GM18868 (cell line): ENCODE measurements at regions not wholly inside any gene's neighbourhood (a gene's known extent, or its start where the extent isn't known, plus 50 kb on each side); places are given as distances from the start of the nearest gene placed in this dataset.

Source experiments
- ATAC-seq: cut with Tn5 transposase; IDR thresholded peaks from one replicate; pipeline ENCODE4 v1.9.1; 2021; ENCODE audit warnings: mild to moderate bottlenecking, moderate library complexity; ENCODE audit not compliant: unreplicated experiment

- ATAC-seq = no peak
These were observed 370.2 kb upstream of the E2F7 start for GRCh38 chr12:77435446-77436091.

- no peak for ATAC-seq
These were observed 368.4 kb upstream of the E2F7 start for GRCh38 chr12:77433799-77434198.

- ATAC-seq = no peak
These were observed 364.1 kb upstream of the E2F7 start for GRCh38 chr12:77429426-77429825.

GRCh38 chr12:77421152-77421551 is 355.8 kb upstream of the E2F7 start:
- ATAC-seq = no peak

- ATAC-seq = no peak
These were observed 344.2 kb upstream of the E2F7 start for GRCh38 chr12:77409551-77409950.

GRCh38 chr12:77407931-77408330 is 342.6 kb upstream of the E2F7 start:
- no peak for ATAC-seq

GRCh38 chr12:77406219-77406905 is 341.0 kb upstream of the E2F7 start:
- no peak for ATAC-seq

GRCh38 chr12:77402716-77403115 is 337.3 kb upstream of the E2F7 start:
- no peak for ATAC-seq

GRCh38 chr12:77401770-77402081 is 336.4 kb upstream of the E2F7 start:
- no peak for ATAC-seq

- ATAC-seq = no peak
These were observed 335.8 kb upstream of the E2F7 start for GRCh38 chr12:77401064-77401769.

GRCh38 chr12:77392467-77393088 is 327.2 kb upstream of the E2F7 start:
- no peak for ATAC-seq

- no peak for ATAC-seq
These were observed 323.3 kb upstream of the E2F7 start for GRCh38 chr12:77388445-77389265.

GRCh38 chr12:77387671-77388070 is 322.3 kb upstream of the E2F7 start:
- no peak for ATAC-seq

GRCh38 chr12:77387214-77387613 is 321.8 kb upstream of the E2F7 start:
- ATAC-seq = no peak

- no peak for ATAC-seq
These were observed 319.6 kb upstream of the E2F7 start for GRCh38 chr12:77384941-77385340.

- ATAC-seq = no peak
These were observed 316.9 kb upstream of the E2F7 start for GRCh38 chr12:77382096-77382742.

GRCh38 chr12:77377622-77378021 is 312.3 kb upstream of the E2F7 start:
- ATAC-seq = no peak

- ATAC-seq = no peak
These were observed 311.7 kb upstream of the E2F7 start for GRCh38 chr12:77377116-77377515.

GRCh38 chr12:77374673-77375072 is 309.3 kb upstream of the E2F7 start:
- no peak for ATAC-seq

- no peak for ATAC-seq
These were observed 307.1 kb upstream of the E2F7 start for GRCh38 chr12:77372494-77372893.

- no peak for ATAC-seq
These were observed 306.7 kb upstream of the E2F7 start for GRCh38 chr12:77372026-77372425.
